Right lobe of liver (tissue), 6 donors: ENCODE measurements at regions not wholly inside any gene's neighbourhood (a gene's known extent, or its start where the extent isn't known, plus 50 kb on each side); places are given as distances from the start of the nearest gene placed in this dataset.

Experiments
- ATAC-seq, 4 donors: fragments of 200-7000 bp; cut with Tn5 transposase; one replicate each; pipeline ENCODE4 v1.9.1; 2020; ENCODE audit warnings: mild to moderate bottlenecking in 4 of 4, moderate library complexity in 4 of 4
- DNase-seq, 3 donors: peaks; one replicate each; pipeline ENCODE4 v3.0.0-alpha.2; 2020
- H3K27ac ChIP-seq, 3 donors: fragments of 200-600 bp; one replicate each; pipeline ENCODE4 v1.8.0; 2022
- H3K27me3 ChIP-seq, 2 donors: fragments of 200-600 bp; one replicate each; pipeline ENCODE4 v1.8.0; 2022
- H3K36me3 ChIP-seq, 4 donors: fragments of 200-600 bp; sonication (generic) in 1 of 4; one replicate each; pipeline versions ENCODE4 v1.5.1 to v1.8.0; 2017 to 2022; ENCODE audit warnings: control low read depth in 1 of 4
- H3K4me1 ChIP-seq, 4 donors: fragments of 200-600 bp; sonication (generic) in 1 of 4; one replicate each; pipeline versions ENCODE4 v1.5.1 to v1.8.0; 2017 to 2022; ENCODE audit warnings: control low read depth in 1 of 4
- H3K4me3 ChIP-seq, 3 donors: fragments of 200-600 bp; one replicate each; pipeline ENCODE4 v1.8.0; 2022
- H3K9me3 ChIP-seq, 4 donors: fragments of 200-600 bp; sonication (generic) in 1 of 4; one replicate each; pipeline versions ENCODE4 v1.5.1 to v1.8.0; 2017 to 2022; ENCODE audit warnings: control low read depth in 1 of 4
- CTCF ChIP-seq, 4 donors: fragments of 200-600 bp in 3 of 4; fragments of 450-650 bp in 1 of 4; IDR thresholded peaks; one replicate each; pipeline versions ENCODE4 v1.5.1 to v1.8.0; 2016 to 2022; ENCODE audit warnings: antibody characterized with exemption in 4 of 4, mild to moderate bottlenecking in 2 of 4
- POLR2A ChIP-seq: fragments of 450-650 bp; IDR thresholded peaks from one replicate; pipeline ENCODE4 v1.6.1; 2017; ENCODE audit warnings: antibody characterized with exemption, mild to moderate bottlenecking
- WGBS: methylation state at CpG from one replicate; pipeline ENCODE4 v1.1.6; 2018; ENCODE audit warnings: low coverage, low lambda C conversion rate; ENCODE audit not compliant: insufficient coverage; ENCODE audit errors: missing lambda C conversion rate; 5-methylcytosine and 5-hydroxymethylcytosine counted together
- intact Hi-C, 2 donors: fragments of 100-400 bp; cut with DNase I; formaldehyde crosslinking; loops; one replicate each; pipeline versions ENCODE4 v1.11.2 to v1.14.1; 2022
- donor health status: DM: no; HTN: yes; CAD: no.
- donor health status: DM: no; HTN: no; CAD: no.
- donor health status: DM: no; HTN: no; CAD: no.
- donor health status: DM: no; HTN: yes; CAD: no.
- donor health status: DM: no; HTN: yes; CAD: no.

GRCh38 chr16:9197957-9198661 lies 106.7 kb downstream of the HAPSTR1 start:
- DNase-seq (no peak), ATAC-seq (no peak)
- WGBS, result 70% methylated on average over 5 of the region's 8 CpGs
- Histone ChIP-seq H3K9me3 (no peaks in the 10 kb centered on the region), H3K4me1 (no peaks in the 10 kb centered on the region), H3K27me3 (no peaks in the 10 kb centered on the region), H3K4me3 (no peak overlapping the region), H3K27ac (no peak overlapping the region), H3K36me3 (no peaks in the 10 kb centered on the region)
- intact Hi-C loops, result no loop called here
- TF ChIP-seq CTCF (IDR thresholded peaks at IDR 0.05), result no peak
- no peak for TF ChIP-seq POLR2A

GRCh38 chr16:9199311-9199710 lies 107.9 kb downstream of the HAPSTR1 start:
- ATAC-seq, result no peak
- DNase-seq, result no peak
- H3K27ac ChIP-seq, result no peak overlapping the region
- H3K4me1 ChIP-seq, result no peaks in the 10 kb centered on the region
- H3K9me3 ChIP-seq, result no peaks in the 10 kb centered on the region
- WGBS, result 47% methylated on average over 8 of the region's 8 CpGs
- no peak for TF ChIP-seq POLR2A
- no peaks in the 10 kb centered on the region for H3K36me3 ChIP-seq
- no peaks in the 10 kb centered on the region for H3K27me3 ChIP-seq
- H3K4me3 ChIP-seq, result no peak overlapping the region
- intact Hi-C loops, result no loop called here

GRCh38 chr16:9199751-9200150 lies 108.3 kb downstream of the HAPSTR1 start:
- no peak for TF ChIP-seq POLR2A
- TF ChIP-seq CTCF (IDR thresholded peaks at IDR 0.05), result no peak
- Histone ChIP-seq H3K9me3 (no peaks in the 10 kb centered on the region), H3K36me3 (no peaks in the 10 kb centered on the region), H3K4me3 (no peak overlapping the region), H3K4me1 (no peaks in the 10 kb centered on the region), H3K27ac (no peak overlapping the region), H3K27me3 (no peaks in the 10 kb centered on the region)
- no peak for DNase-seq
- WGBS, result 36% methylated on average over 2 of the region's 2 CpGs
- intact Hi-C loops, result no loop called here
- ATAC-seq, result no peak

- Histone ChIP-seq H3K9me3 (no peaks in the 10 kb centered on the region), H3K4me1 (no peaks in the 10 kb centered on the region), H3K36me3 (no peaks in the 10 kb centered on the region), H3K27ac (no peak overlapping the region), H3K27me3 (no peaks in the 10 kb centered on the region), H3K4me3 (no peak overlapping the region)
- no peak for TF ChIP-seq CTCF (IDR thresholded peaks at IDR 0.05)
- no peak for TF ChIP-seq POLR2A
- ATAC-seq (no peak), DNase-seq (no peak)
- WGBS, result no CpG with 5 or more reads among the region's 10 CpGs
- intact Hi-C loops, result no loop called here
Observed at GRCh38 chr16:9203956-9204355, 112.5 kb downstream of the HAPSTR1 start.

- intact Hi-C loops, result no loop called here
- ATAC-seq (no peak), DNase-seq (no peak)
- 31% methylated on average over 2 of the region's 2 CpGs for WGBS
- Histone ChIP-seq H3K9me3 (no peaks in the 10 kb centered on the region), H3K4me1 (no peaks in the 10 kb centered on the region), H3K27ac (no peak overlapping the region), H3K4me3 (no peak overlapping the region), H3K27me3 (no peaks in the 10 kb centered on the region), H3K36me3 (no peaks in the 10 kb centered on the region)
- TF ChIP-seq CTCF (IDR thresholded peaks at IDR 0.05), result no peak
Observed at GRCh38 chr16:9205661-9206060, 114.2 kb downstream of the HAPSTR1 start.
